ENCODE measurements at regions not wholly inside any gene's neighbourhood (a gene's known extent, or its start where the extent isn't known, plus 50 kb on each side); places are given as distances from the start of the nearest gene placed in this dataset.

- Histone ChIP-seq H3K27ac (ENCODE audit: low read depth in 1 of 2, low read length in 2 of 2) (no peak overlapping the region), H3K27me3 (ENCODE audit: control insufficient read depth in 2 of 2, insufficient read depth in 2 of 2, low read length in 2 of 2) (no peaks in the 10 kb centered on the region), H3K79me2 (ENCODE audit: insufficient read depth, low read length) (no peaks in the 10 kb centered on the region), H3K4me3 (replicated peaks in 1 of 3; ENCODE audit: low read depth in 2 of 3, low read length in 3 of 3) (no peak overlapping the region), H3K4me1 (ENCODE audit: control insufficient read depth in 1 of 2, insufficient read depth in 2 of 2, low read length in 2 of 2) (no peaks in the 10 kb centered on the region), H3K9me3 (replicated peaks in 1 of 2; ENCODE audit: control insufficient read depth in 1 of 2, insufficient read depth in 1 of 2, low read length in 2 of 2) (no peaks in the 10 kb centered on the region), H2AFZ (ENCODE audit: insufficient read depth, low read depth, low read length, poor library complexity, severe bottlenecking) (no peak overlapping the region), H3K4me2 (replicated peaks; ENCODE audit: extremely low read depth, low read length, poor library complexity, severe bottlenecking) (no peak overlapping the region), H3K36me3 (replicated peaks in 1 of 2; ENCODE audit: control insufficient read depth in 1 of 2, insufficient read depth in 2 of 2, low read length in 2 of 2) (no peaks in the 10 kb centered on the region), H3K9ac (ENCODE audit: insufficient read depth, low read length, poor library complexity, severe bottlenecking) (no peak overlapping the region), H4K20me1 (ENCODE audit: insufficient read depth, low read length) (no peaks in the 10 kb centered on the region)
- H3K27ac Mint-ChIP-seq: no peak overlapping the region
- peaks cover 3 to 15% (median 5%) of the 10 kb centered on the region in 7 donors for H3K9me3 Mint-ChIP-seq
- H3K27me3 Mint-ChIP-seq (ENCODE audit: low read depth in 3 of 3): peaks cover 0 to 2% (median 2%) of the 10 kb centered on the region in 3 donors
- no peak for DNase-seq
- H3K4me3 Mint-ChIP-seq: no peak overlapping the region
- H3K36me3 Mint-ChIP-seq: no peaks in the 10 kb centered on the region
- WGBS (ENCODE audit: insufficient coverage): 100% methylated on average over 1 of the region's 4 CpGs
- peaks cover 10% of the 10 kb centered on the region for H3K4me1 Mint-ChIP-seq
- intact Hi-C loops (cut with micrococcal nuclease): no loop called here
- TF ChIP-seq CTCF (IDR thresholded peaks at IDR 0.05): no peak
These were observed 342.5 kb upstream of the TGFBR2 start for GRCh38 chr3:30263925-30264313.

GRCh38 chr3:30266524-30266923, 339.9 kb upstream of the TGFBR2 start:
- no peak overlapping the region for H3K9ac ChIP-seq (ENCODE audit: insufficient read depth, low read length, poor library complexity, severe bottlenecking)
- no peak overlapping the region for H3K27ac ChIP-seq (ENCODE audit: low read depth in 1 of 2, low read length in 2 of 2)
- Mint-ChIP-seq H3K27me3 (ENCODE audit: low read depth in 3 of 3) (peaks cover 0 to 2% (median 0%) of the 10 kb centered on the region in 3 donors), H3K4me1 (peaks cover 20% of the 10 kb centered on the region), H3K27ac (no peak overlapping the region), H3K4me3 (no peak overlapping the region), H3K9me3 (peaks cover 3 to 14% (median 5%) of the 10 kb centered on the region in 7 donors), H3K36me3 (no peaks in the 10 kb centered on the region)
- no peak for TF ChIP-seq CTCF (IDR thresholded peaks at IDR 0.05)
- H3K4me3 ChIP-seq (replicated peaks in 1 of 3; ENCODE audit: low read depth in 2 of 3, low read length in 3 of 3): no peak overlapping the region
- H3K36me3 ChIP-seq (replicated peaks in 1 of 2; ENCODE audit: control insufficient read depth in 1 of 2, insufficient read depth in 2 of 2, low read length in 2 of 2): no peaks in the 10 kb centered on the region
- no peaks in the 10 kb centered on the region for H4K20me1 ChIP-seq (ENCODE audit: insufficient read depth, low read length)
- no peaks in the 10 kb centered on the region for H3K9me3 ChIP-seq (replicated peaks in 1 of 2; ENCODE audit: control insufficient read depth in 1 of 2, insufficient read depth in 1 of 2, low read length in 2 of 2)
- H3K27me3 ChIP-seq (ENCODE audit: control insufficient read depth in 2 of 2, insufficient read depth in 2 of 2, low read length in 2 of 2): no peaks in the 10 kb centered on the region
- H3K4me1 ChIP-seq (ENCODE audit: control insufficient read depth in 1 of 2, insufficient read depth in 2 of 2, low read length in 2 of 2): peaks cover 13 to 15% of the 10 kb centered on the region in 2 donors
- intact Hi-C loops (cut with micrococcal nuclease): no loop called here
- 100% methylated on average over 1 of the region's 2 CpGs for WGBS (ENCODE audit: insufficient coverage)
- H3K79me2 ChIP-seq (ENCODE audit: insufficient read depth, low read length): no peaks in the 10 kb centered on the region
- no peak overlapping the region for H2AFZ ChIP-seq (ENCODE audit: insufficient read depth, low read depth, low read length, poor library complexity, severe bottlenecking)
- H3K4me2 ChIP-seq (replicated peaks; ENCODE audit: extremely low read depth, low read length, poor library complexity, severe bottlenecking): no peak overlapping the region
- DNase-seq: no peak

All from CD14-positive monocyte (primary cell).